GM10266 (cell line): ENCODE measurements at regions not wholly inside any gene's neighbourhood (a gene's known extent, or its start where the extent isn't known, plus 50 kb on each side); places are given as distances from the start of the nearest gene placed in this dataset.
"Not testable (repeated sequence)": the region's sequence is repeated elsewhere in the genome, so short reads cannot be mapped to it uniquely, and the experiment has no call there.

Experiments used
- DNase-seq: peaks from one replicate; pipeline ENCODE4 v3.0.0; 2012; ENCODE audit errors: extremely low spot score
- TF ChIP-seq, protein P1 (sequence below): IDR thresholded peaks from 2 replicates; pipeline ENCODE4 v1.5.1; 2012; ENCODE audit warnings: mild to moderate bottlenecking, low read depth; ENCODE audit not compliant: control insufficient read depth, insufficient read depth; ENCODE audit errors: missing control alignments

- TF ChIP-seq, protein P1, sequence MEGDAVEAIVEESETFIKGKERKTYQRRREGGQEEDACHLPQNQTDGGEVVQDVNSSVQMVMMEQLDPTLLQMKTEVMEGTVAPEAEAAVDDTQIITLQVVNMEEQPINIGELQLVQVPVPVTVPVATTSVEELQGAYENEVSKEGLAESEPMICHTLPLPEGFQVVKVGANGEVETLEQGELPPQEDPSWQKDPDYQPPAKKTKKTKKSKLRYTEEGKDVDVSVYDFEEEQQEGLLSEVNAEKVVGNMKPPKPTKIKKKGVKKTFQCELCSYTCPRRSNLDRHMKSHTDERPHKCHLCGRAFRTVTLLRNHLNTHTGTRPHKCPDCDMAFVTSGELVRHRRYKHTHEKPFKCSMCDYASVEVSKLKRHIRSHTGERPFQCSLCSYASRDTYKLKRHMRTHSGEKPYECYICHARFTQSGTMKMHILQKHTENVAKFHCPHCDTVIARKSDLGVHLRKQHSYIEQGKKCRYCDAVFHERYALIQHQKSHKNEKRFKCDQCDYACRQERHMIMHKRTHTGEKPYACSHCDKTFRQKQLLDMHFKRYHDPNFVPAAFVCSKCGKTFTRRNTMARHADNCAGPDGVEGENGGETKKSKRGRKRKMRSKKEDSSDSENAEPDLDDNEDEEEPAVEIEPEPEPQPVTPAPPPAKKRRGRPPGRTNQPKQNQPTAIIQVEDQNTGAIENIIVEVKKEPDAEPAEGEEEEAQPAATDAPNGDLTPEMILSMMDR = no peak
- no peak for DNase-seq
These were observed 294.2 kb upstream of the NCKAP5 start for GRCh38 chr2:133862400-133862977.

DNA sequence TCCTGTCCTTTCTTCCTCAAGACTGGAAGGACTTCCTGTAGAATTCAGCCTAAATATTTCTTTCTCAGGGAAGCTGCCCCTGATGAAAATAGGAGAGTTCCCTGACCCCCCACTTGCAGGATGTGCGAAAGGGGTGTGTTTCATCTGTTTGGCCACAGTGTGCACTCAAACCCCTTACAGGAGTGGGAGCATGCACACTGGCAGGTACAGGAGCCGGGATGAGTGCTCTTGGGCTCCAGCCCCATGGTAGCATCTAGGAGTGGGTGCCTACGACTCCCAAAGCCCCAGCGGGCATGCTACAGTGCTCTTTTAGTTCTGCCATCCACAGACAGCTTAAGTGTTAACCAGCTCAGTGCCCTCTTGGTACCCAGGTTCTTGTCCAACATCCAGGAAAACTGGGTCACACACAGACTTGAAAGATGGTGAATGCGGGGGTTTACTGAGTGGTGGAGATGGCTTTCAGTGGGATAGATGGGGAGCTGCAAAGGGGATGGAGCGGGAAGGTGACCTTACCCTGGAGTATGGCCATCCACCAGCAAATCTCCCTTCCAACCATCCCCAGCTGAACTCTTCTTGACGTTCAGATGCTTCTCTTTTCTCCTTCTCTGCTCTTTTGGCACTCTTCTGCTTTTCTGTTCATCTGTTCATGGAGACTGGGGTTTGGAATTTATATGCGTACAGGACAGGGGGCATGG lies 295.0 kb upstream of the NCKAP5 start:
- DNase-seq = no peak
- TF ChIP-seq, protein P1 = no peak

DNA sequence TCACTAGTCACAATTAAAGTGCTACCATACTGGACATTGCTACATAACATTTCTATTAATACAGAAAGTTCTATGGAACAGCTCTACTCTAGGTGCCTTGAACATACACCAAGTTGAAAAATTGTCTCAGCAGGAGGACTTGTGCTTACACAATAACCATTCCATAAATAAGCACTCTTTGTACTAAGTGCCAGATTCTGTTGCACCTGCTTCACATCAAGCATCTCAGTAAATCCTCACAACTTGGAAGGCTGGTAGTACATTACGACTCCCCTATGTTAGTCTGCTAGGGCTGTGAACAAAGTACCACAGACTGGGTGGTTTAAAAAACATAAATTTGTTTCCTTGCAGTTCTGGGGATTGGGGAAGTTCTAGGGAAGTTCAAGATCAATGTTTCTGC lies 296.9 kb upstream of the NCKAP5 start:
- TF ChIP-seq, protein P1 = no peak
- DNase-seq = no peak

DNA sequence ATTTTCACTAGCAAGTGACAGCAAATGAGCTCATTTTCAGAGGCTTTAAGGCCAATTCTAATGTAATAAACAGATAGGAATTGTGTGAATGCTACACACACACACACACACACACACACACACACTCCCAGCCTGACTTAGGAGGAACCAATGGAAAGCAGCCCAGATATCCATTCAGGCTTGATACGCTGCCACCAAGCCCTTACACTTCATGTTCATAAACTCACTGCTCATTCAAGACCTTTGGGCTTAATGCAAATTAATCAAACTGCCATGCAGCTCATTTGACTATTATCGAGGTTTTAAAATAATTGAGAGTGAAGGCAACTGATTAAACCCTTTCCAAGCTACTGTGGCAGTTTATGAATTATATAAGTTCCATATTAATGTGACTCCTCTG lies 298.9 kb upstream of the NCKAP5 start:
- TF ChIP-seq, protein P1 = no peak

GRCh38 chr2:133871545-133872209 lies 303.4 kb upstream of the NCKAP5 start:
- TF ChIP-seq, protein P1 = no peak
- DNase-seq = no peak

More for the DNA sequence above, 298.9 kb upstream of the NCKAP5 start:
- no peak for DNase-seq

DNA sequence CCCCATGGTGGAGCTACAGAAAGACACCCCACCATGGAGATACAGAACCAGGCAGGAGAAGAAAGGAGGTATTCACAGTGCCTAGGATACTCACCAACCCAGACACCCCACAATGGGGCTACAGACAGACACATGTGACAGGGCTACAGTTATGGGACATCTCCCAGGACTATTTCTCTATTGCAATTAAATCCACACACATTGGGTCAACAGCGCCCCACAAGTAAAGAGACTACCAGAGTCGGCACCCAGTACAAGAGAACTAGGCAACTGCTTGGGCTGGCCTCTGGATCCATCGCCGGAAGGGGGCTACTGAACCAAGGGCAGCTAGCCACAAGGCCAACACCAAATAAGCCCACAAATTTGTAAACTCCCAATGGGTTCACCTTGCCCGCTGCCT lies 310.1 kb upstream of the NCKAP5 start:
- TF ChIP-seq, protein P1 = no peak
- no peak for DNase-seq

DNA sequence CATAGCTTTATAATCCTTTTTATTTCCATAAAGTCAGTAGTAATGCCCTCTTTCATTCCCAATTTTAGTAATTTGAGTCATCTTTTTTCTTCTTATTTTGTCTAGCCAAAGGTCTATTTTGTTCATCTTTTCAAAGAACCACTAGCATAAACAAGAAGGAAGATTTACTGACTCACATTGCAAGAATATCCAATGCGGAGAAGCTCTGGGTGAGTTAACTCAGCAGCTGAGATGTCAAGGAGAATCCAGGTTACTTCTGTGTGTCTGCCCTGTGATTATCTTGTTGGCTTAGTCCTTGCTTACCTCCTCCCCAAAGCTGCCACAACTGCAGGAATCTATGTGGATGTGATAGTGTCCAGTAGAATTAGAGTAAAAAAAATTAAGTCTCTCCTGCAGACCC lies 311.4 kb upstream of the NCKAP5 start:
- TF ChIP-seq, protein P1 = no peak
- DNase-seq = no peak

- DNase-seq = not testable (repeated sequence)
These were observed 313.9 kb upstream of the NCKAP5 start for GRCh38 chr2:133882159-133882558.
